ENCODE measurements at regions not wholly inside any gene's neighbourhood (a gene's known extent, or its start where the extent isn't known, plus 50 kb on each side); places are given as distances from the start of the nearest gene placed in this dataset.

GRCh38 chr13:38180126-38180525 lies 169.5 kb upstream of the UFM1 start:
- Histone ChIP-seq H3K23ac (ENCODE audit: low read length) (no peak overlapping the region), H3K4ac (ENCODE audit: low read depth, low read length) (no peak overlapping the region), H2AFZ (ENCODE audit: insufficient read depth, low read length, poor library complexity) (no peak overlapping the region), H3K36me3 (ENCODE audit: control insufficient read depth in 1 of 2, insufficient read depth in 2 of 2, low read length in 2 of 2) (no peaks in the 10 kb centered on the region), H3K9ac (ENCODE audit: low read length) (no peak overlapping the region), H4K91ac (ENCODE audit: low read depth, low read length) (no peak overlapping the region), H3K4me3 (ENCODE audit: low read depth, low read length) (no peak overlapping the region), H3K79me2 (ENCODE audit: control insufficient read depth, insufficient read depth, low read length, poor library complexity) (no peaks in the 10 kb centered on the region), H3K4me2 (ENCODE audit: low read length) (no peak overlapping the region), H3K27me3 (ENCODE audit: insufficient read depth, low read length) (no peaks in the 10 kb centered on the region), H3K14ac (ENCODE audit: low read length) (no peak overlapping the region), H4K12ac (ENCODE audit: low read depth, low read length) (no peak overlapping the region), H2BK12ac (ENCODE audit: low read length) (no peak overlapping the region), H3K79me1 (ENCODE audit: low read length) (no peaks in the 10 kb centered on the region), H3K9me3 (ENCODE audit: insufficient read depth, low read depth, low read length) (no peaks in the 10 kb centered on the region), H3K4me1 (ENCODE audit: control insufficient read depth in 1 of 2, insufficient read depth in 2 of 2, low read length in 2 of 2) (no peaks in the 10 kb centered on the region), H2BK5ac (ENCODE audit: low read depth, low read length, poor library complexity) (no peak overlapping the region), H2AK5ac (ENCODE audit: low read length) (no peak overlapping the region), H2BK120ac (ENCODE audit: insufficient read depth, low read length, poor library complexity) (no peak overlapping the region), H3K27ac (ENCODE audit: low read depth, low read length) (no peak overlapping the region), H4K8ac (ENCODE audit: low read depth, low read length) (no peak overlapping the region), H3K18ac (ENCODE audit: low read length) (no peak overlapping the region)
- DNase-seq: peak in 1 of 2 donors; percentile 16
- no CpG with 5 or more reads among the region's 1 CpG for WGBS (ENCODE audit: extremely low coverage, insufficient coverage, insufficient read length)

GRCh38 chr13:38176664-38177063 lies 173.0 kb upstream of the UFM1 start:
- H3K27ac ChIP-seq (ENCODE audit: low read depth, low read length): no peak overlapping the region
- no peaks in the 10 kb centered on the region for H3K79me2 ChIP-seq (ENCODE audit: control insufficient read depth, insufficient read depth, low read length, poor library complexity)
- H2BK5ac ChIP-seq (ENCODE audit: low read depth, low read length, poor library complexity): no peak overlapping the region
- H3K9ac ChIP-seq (ENCODE audit: low read length): no peak overlapping the region
- H3K14ac ChIP-seq (ENCODE audit: low read length): no peak overlapping the region
- H3K18ac ChIP-seq (ENCODE audit: low read length): no peak overlapping the region
- H4K91ac ChIP-seq (ENCODE audit: low read depth, low read length): no peak overlapping the region
- H3K79me1 ChIP-seq (ENCODE audit: low read length): no peaks in the 10 kb centered on the region
- H3K23ac ChIP-seq (ENCODE audit: low read length): no peak overlapping the region
- H2AFZ ChIP-seq (ENCODE audit: insufficient read depth, low read length, poor library complexity): no peak overlapping the region
- no peak overlapping the region for H2AK5ac ChIP-seq (ENCODE audit: low read length)
- no peaks in the 10 kb centered on the region for H3K9me3 ChIP-seq (ENCODE audit: insufficient read depth, low read depth, low read length)
- no peak overlapping the region for H3K4me2 ChIP-seq (ENCODE audit: low read length)
- H3K27me3 ChIP-seq (ENCODE audit: insufficient read depth, low read length): no peaks in the 10 kb centered on the region
- H3K36me3 ChIP-seq (ENCODE audit: control insufficient read depth in 1 of 2, insufficient read depth in 2 of 2, low read length in 2 of 2): no peaks in the 10 kb centered on the region
- H4K8ac ChIP-seq (ENCODE audit: low read depth, low read length): no peak overlapping the region
- no peaks in the 10 kb centered on the region for H3K4me1 ChIP-seq (ENCODE audit: control insufficient read depth in 1 of 2, insufficient read depth in 2 of 2, low read length in 2 of 2)
- no peak overlapping the region for H2BK120ac ChIP-seq (ENCODE audit: insufficient read depth, low read length, poor library complexity)
- H4K12ac ChIP-seq (ENCODE audit: low read depth, low read length): no peak overlapping the region
- no peak for DNase-seq
- H3K4me3 ChIP-seq (ENCODE audit: low read depth, low read length): no peak overlapping the region
- no peak overlapping the region for H3K4ac ChIP-seq (ENCODE audit: low read depth, low read length)
- no peak overlapping the region for H2BK12ac ChIP-seq (ENCODE audit: low read length)

GRCh38 chr13:38173403-38173802 lies 176.2 kb upstream of the UFM1 start:
- WGBS (ENCODE audit: extremely low coverage, insufficient coverage, insufficient read length): no CpG with 5 or more reads among the region's 1 CpG
- Histone ChIP-seq H3K27ac (ENCODE audit: low read depth, low read length) (no peak overlapping the region), H2BK120ac (ENCODE audit: insufficient read depth, low read length, poor library complexity) (no peak overlapping the region), H3K4me3 (ENCODE audit: low read depth, low read length) (no peak overlapping the region), H4K8ac (ENCODE audit: low read depth, low read length) (no peak overlapping the region), H3K23ac (ENCODE audit: low read length) (no peak overlapping the region), H4K12ac (ENCODE audit: low read depth, low read length) (no peak overlapping the region), H3K79me1 (ENCODE audit: low read length) (no peaks in the 10 kb centered on the region), H3K18ac (ENCODE audit: low read length) (no peak overlapping the region), H3K4me1 (ENCODE audit: control insufficient read depth in 1 of 2, insufficient read depth in 2 of 2, low read length in 2 of 2) (no peaks in the 10 kb centered on the region), H2BK5ac (ENCODE audit: low read depth, low read length, poor library complexity) (no peak overlapping the region), H3K27me3 (ENCODE audit: insufficient read depth, low read length) (no peaks in the 10 kb centered on the region), H3K9me3 (ENCODE audit: insufficient read depth, low read depth, low read length) (no peaks in the 10 kb centered on the region), H4K91ac (ENCODE audit: low read depth, low read length) (no peak overlapping the region), H3K4me2 (ENCODE audit: low read length) (no peak overlapping the region), H3K14ac (ENCODE audit: low read length) (no peak overlapping the region), H3K79me2 (ENCODE audit: control insufficient read depth, insufficient read depth, low read length, poor library complexity) (no peaks in the 10 kb centered on the region), H2AK5ac (ENCODE audit: low read length) (no peak overlapping the region), H3K36me3 (ENCODE audit: control insufficient read depth in 1 of 2, insufficient read depth in 2 of 2, low read length in 2 of 2) (no peaks in the 10 kb centered on the region), H2BK12ac (ENCODE audit: low read length) (no peak overlapping the region), H3K4ac (ENCODE audit: low read depth, low read length) (no peak overlapping the region), H2AFZ (ENCODE audit: insufficient read depth, low read length, poor library complexity) (no peak overlapping the region), H3K9ac (ENCODE audit: low read length) (no peak overlapping the region)
- DNase-seq: no peak

- Histone ChIP-seq H3K18ac (ENCODE audit: low read length) (no peak overlapping the region), H3K23ac (ENCODE audit: low read length) (no peak overlapping the region), H2BK120ac (ENCODE audit: insufficient read depth, low read length, poor library complexity) (no peak overlapping the region), H2BK5ac (ENCODE audit: low read depth, low read length, poor library complexity) (no peak overlapping the region), H3K27ac (ENCODE audit: low read depth, low read length) (no peak overlapping the region), H3K9me3 (ENCODE audit: insufficient read depth, low read depth, low read length) (no peaks in the 10 kb centered on the region), H4K8ac (ENCODE audit: low read depth, low read length) (no peak overlapping the region), H3K79me1 (ENCODE audit: low read length) (no peaks in the 10 kb centered on the region), H3K4me1 (ENCODE audit: control insufficient read depth in 1 of 2, insufficient read depth in 2 of 2, low read length in 2 of 2) (no peaks in the 10 kb centered on the region), H2BK12ac (ENCODE audit: low read length) (no peak overlapping the region), H2AK5ac (ENCODE audit: low read length) (no peak overlapping the region), H3K36me3 (ENCODE audit: control insufficient read depth in 1 of 2, insufficient read depth in 2 of 2, low read length in 2 of 2) (no peaks in the 10 kb centered on the region), H3K4ac (ENCODE audit: low read depth, low read length) (no peak overlapping the region), H3K4me2 (ENCODE audit: low read length) (no peak overlapping the region), H3K27me3 (ENCODE audit: insufficient read depth, low read length) (no peaks in the 10 kb centered on the region), H4K12ac (ENCODE audit: low read depth, low read length) (no peak overlapping the region), H3K4me3 (ENCODE audit: low read depth, low read length) (no peak overlapping the region), H4K91ac (ENCODE audit: low read depth, low read length) (no peak overlapping the region), H2AFZ (ENCODE audit: insufficient read depth, low read length, poor library complexity) (no peak overlapping the region), H3K14ac (ENCODE audit: low read length) (no peak overlapping the region), H3K79me2 (ENCODE audit: control insufficient read depth, insufficient read depth, low read length, poor library complexity) (no peaks in the 10 kb centered on the region), H3K9ac (ENCODE audit: low read length) (no peak overlapping the region)
- no peak for DNase-seq
- no CpG with 5 or more reads among the region's 1 CpG for WGBS (ENCODE audit: extremely low coverage, insufficient coverage, insufficient read length)
Observed at GRCh38 chr13:38167164-38167822, 182.4 kb upstream of the UFM1 start.
